NOMO-1 (cell line): ENCODE measurements at regions not wholly inside any gene's neighbourhood (a gene's known extent, or its start where the extent isn't known, plus 50 kb on each side); places are given as distances from the start of the nearest gene placed in this dataset.

Experiments used
- DNase-seq, 2 experiments: peaks; one replicate each; lab custom pipeline; 2025; ENCODE audit not compliant: unreplicated experiment in 2 of 2; lab: John Stamatoyannopoulos, UW

GRCh38 chr12:98325003-98325402 lies 190.4 kb upstream of the TMPO start:
- DNase-seq: no peak

GRCh38 chr12:98328467-98328866 lies 186.9 kb upstream of the TMPO start:
- DNase-seq: no peak

GRCh38 chr12:98329589-98329988 lies 185.8 kb upstream of the TMPO start:
- DNase-seq: no peak

- DNase-seq: peak; percentile 1 to 8
Measured at GRCh38 chr12:98332642-98333041, 182.7 kb upstream of the TMPO start.

GRCh38 chr12:98334768-98335167 lies 180.6 kb upstream of the TMPO start:
- DNase-seq: no peak

GRCh38 chr12:98341026-98341425 lies 174.4 kb upstream of the TMPO start:
- DNase-seq: no peak

GRCh38 chr12:98341732-98342131 lies 173.7 kb upstream of the TMPO start:
- no peak for DNase-seq

GRCh38 chr12:98343002-98343567 lies 172.3 kb upstream of the TMPO start:
- no peak for DNase-seq

- DNase-seq: no peak
Measured at GRCh38 chr12:98344046-98344930, 171.1 kb upstream of the TMPO start.

GRCh38 chr12:98345308-98345876 lies 170.0 kb upstream of the TMPO start:
- no peak for DNase-seq

GRCh38 chr12:98351089-98351488 lies 164.3 kb upstream of the TMPO start:
- no peak for DNase-seq

- no peak for DNase-seq
Measured at GRCh38 chr12:98351784-98352183, 163.6 kb upstream of the TMPO start.

- DNase-seq: no peak
Measured at GRCh38 chr12:98352218-98352811, 163.1 kb upstream of the TMPO start.

- no peak for DNase-seq
Measured at GRCh38 chr12:98352835-98353234, 162.6 kb upstream of the TMPO start.

GRCh38 chr12:98354520-98355035 lies 160.8 kb upstream of the TMPO start:
- no peak for DNase-seq

- DNase-seq: no peak
Measured at GRCh38 chr12:98355322-98355721, 160.1 kb upstream of the TMPO start.

GRCh38 chr12:98355933-98356332 lies 159.5 kb upstream of the TMPO start:
- DNase-seq: no peak

GRCh38 chr12:98358144-98358543 lies 157.2 kb upstream of the TMPO start:
- no peak for DNase-seq

- no peak for DNase-seq
Measured at GRCh38 chr12:98359856-98360255, 155.5 kb upstream of the TMPO start.

GRCh38 chr12:98360401-98360800 lies 155.0 kb upstream of the TMPO start:
- no peak for DNase-seq

- no peak for DNase-seq
Measured at GRCh38 chr12:98369581-98369980, 145.8 kb upstream of the TMPO start.
